ENCODE measurements at regions not wholly inside any gene's neighbourhood (a gene's known extent, or its start where the extent isn't known, plus 50 kb on each side); places are given as distances from the start of the nearest gene placed in this dataset.
A peak's percentile ranks its signal among the peaks of the same experiment; 100 is the strongest.
"Not testable (repeated sequence)": the region's sequence is repeated elsewhere in the genome, so short reads cannot be mapped to it uniquely, and the experiment has no call there.

DNA sequence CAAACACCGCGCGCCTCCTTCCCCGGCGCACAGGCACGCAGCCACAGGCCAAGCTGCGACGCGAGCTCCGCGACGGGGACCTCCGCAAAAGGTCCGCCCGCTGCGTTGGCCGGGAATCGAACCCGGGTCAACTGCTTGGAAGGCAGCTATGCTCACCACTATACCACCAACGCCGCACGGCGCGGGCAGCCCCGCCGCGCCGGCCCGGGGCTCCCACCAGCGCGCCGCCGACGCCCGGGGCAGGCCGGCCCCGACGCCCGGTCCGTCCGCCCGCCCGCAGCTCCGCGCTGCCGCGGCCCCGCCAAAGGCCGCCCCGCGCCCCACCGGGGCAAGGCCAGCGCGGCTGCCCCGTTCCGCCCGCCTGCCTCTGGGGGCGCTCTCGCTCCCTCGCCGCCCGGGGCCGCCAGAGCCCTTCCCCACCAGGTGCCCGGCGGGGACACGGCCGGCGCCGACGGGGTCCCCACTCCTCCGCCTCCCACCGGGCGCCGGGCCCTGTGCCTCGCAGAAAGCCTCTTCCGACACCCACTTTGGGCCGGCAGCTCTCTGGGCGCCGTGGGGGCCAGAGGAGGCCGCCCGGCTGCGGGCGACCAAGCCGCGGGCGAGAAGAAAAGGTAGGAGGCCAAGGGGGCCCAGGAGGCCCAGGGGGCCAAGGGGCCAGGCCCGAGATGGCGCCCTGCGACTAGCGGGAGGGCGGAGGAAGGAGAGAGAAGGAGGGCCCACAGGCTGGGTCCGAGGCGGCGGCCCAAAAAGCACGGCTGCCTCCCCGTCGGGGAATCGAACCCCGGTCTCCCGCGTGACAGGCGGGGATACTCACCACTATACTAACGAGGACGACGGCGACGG is 50.2 kb upstream of the FCGR2A start:
- intact Hi-C loops (cut with DNase I; ENCODE audit: low total_unique reads); H3K4me1 ChIP-seq; H3K9me3 ChIP-seq; H3K4me3 ChIP-seq; DNase-seq; H3K27me3 ChIP-seq; H3K27ac ChIP-seq; H3K36me3 ChIP-seq (ENCODE audit: low read depth, missing control alignments): not testable (repeated sequence)
- no CpG with 5 or more reads among the region's 107 CpGs for WGBS, 2 donors

DNA sequence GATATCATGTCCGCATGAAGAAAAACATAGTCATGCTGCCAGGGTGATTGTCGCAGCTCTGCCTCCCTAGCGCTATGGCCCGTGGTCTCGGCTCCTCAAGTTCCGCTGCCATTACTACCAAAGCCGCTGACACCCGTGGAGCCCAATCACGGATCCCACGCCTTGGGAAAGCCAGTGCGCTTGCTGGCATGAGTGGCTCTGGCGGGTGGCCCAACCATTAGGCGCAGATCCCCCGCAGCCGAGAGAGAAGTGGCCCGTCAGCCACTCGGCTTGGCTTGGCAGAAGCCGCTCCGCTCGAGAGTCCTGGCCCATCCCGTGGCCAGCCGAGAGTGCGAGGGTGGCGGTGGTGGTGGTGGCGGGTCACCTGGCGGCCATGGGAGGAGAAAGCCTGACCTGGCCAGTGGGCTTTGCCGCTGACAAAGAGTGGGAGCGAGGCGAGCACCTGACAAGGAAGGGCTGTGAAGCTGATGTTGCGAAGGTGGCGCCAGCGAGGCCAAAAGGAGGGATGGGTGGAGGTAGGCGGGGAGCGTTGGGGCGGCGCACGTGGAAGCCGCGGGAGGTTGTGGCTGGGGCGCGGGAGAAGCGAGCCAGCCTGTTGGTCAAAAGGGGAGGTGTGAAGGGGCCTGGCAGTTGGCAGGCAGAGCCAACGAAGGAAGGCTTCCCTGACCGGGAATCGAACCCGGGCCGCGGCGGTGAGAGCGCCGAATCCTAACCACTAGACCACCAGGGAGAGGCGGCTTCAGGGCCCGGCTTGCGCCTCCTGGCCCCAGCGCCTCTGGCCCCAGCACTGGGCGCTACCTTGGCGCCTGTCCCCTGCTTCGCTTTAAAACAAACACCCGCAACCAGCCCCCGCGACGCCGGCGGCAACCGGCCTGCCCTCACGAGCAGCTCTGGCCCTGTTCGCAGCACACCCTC is 51.0 kb upstream of the FCGR2A start:
- H3K27me3 ChIP-seq; intact Hi-C loops (cut with DNase I; ENCODE audit: low total_unique reads); H3K36me3 ChIP-seq (ENCODE audit: low read depth, missing control alignments); H3K9me3 ChIP-seq; H3K27ac ChIP-seq; H3K4me3 ChIP-seq; H3K4me1 ChIP-seq; DNase-seq: not testable (repeated sequence)
- WGBS, 2 donors, result 44% methylated on average over 15 of the region's 67 CpGs; no CpG with 5 or more reads in 1 of the 2 donors

DNA sequence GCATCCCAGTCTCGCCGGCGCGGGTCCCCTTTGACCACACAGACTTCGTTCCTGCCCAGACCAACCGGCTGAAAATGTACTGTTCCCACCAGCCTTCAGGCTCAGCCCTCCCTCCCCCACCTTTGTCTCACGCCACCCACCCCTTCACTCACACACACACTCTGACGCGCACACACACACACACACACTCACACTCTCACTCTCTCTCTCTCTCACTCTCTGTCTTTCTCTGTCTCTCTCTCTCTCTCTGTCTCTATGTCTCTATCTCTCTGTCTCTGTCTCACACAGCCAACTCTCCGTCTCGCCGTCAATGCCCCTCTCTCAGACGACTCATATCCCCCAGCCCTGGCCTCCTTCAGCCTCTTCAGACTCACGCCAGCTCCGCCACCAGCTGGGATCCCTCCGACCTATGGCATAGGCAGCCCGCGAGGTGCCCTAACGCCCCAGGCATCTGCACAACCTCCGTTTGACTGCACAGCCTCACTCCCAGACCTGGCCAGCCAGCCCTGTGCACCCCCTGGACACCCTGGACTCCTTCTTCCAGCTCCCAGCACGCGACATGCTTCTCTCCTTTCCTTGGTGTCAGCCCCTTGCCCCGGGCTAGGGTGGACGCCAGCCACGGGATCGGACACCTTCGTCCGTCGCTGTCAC is 53.4 kb upstream of the FCGR2A start:
- WGBS, 2 donors, result no CpG with 5 or more reads among the region's 29 CpGs
- H3K36me3 ChIP-seq (ENCODE audit: low read depth, missing control alignments); H3K9me3 ChIP-seq; H3K27me3 ChIP-seq; DNase-seq; H3K27ac ChIP-seq; H3K4me3 ChIP-seq; H3K4me1 ChIP-seq; intact Hi-C loops (cut with DNase I; ENCODE audit: low total_unique reads): not testable (repeated sequence)

DNA sequence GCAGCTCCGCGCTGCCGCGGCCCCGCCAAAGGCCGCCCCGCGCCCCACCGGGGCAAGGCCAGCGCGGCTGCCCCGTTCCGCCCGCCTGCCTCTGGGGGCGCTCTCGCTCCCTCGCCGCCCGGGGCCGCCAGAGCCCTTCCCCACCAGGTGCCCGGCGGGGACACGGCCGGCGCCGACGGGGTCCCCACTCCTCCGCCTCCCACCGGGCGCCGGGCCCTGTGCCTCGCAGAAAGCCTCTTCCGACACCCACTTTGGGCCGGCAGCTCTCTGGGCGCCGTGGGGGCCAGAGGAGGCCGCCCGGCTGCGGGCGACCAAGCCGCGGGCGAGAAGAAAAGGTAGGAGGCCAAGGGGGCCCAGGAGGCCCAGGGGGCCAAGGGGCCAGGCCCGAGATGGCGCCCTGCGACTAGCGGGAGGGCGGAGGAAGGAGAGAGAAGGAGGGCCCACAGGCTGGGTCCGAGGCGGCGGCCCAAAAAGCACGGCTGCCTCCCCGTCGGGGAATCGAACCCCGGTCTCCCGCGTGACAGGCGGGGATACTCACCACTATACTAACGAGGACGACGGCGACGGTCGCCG is 57.4 kb upstream of the FCGR2A start:
- no CpG with 5 or more reads among the region's 66 CpGs for WGBS, 2 donors
- intact Hi-C loops (cut with DNase I; ENCODE audit: low total_unique reads), result not testable (repeated sequence)

DNA sequence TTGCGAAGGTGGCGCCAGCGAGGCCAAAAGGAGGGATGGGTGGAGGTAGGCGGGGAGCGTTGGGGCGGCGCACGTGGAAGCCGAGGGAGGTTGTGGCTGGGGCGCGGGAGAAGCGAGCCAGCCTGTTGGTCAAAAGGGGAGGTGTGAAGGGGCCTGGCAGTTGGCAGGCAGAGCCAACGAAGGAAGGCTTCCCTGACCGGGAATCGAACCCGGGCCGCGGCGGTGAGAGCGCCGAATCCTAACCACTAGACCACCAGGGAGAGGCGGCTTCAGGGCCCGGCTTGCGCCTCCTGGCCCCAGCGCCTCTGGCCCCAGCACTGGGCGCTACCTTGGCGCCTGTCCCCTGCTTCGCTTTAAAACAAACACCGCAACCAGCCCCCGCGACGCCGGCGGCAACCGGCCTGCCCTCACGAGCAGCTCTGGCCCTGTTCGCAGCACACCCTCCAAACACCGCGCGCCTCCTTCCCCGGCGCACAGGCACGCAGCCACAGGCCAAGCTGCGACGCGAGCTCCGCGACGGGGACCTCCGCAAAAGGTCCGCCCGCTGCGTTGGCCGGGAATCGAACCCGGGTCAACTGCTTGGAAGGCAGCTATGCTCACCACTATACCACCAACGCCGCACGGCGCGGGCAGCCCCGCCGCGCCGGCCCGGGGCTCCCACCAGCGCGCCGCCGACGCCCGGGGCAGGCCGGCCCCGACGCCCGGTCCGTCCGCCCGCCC is 58.1 kb upstream of the FCGR2A start:
- intact Hi-C loops (cut with DNase I; ENCODE audit: low total_unique reads), result not testable (repeated sequence)
- WGBS, 2 donors, result no CpG with 5 or more reads among the region's 79 CpGs

More for the DNA sequence above, 57.4 kb upstream of the FCGR2A start:
- H3K9me3 ChIP-seq; H3K4me3 ChIP-seq; H3K36me3 ChIP-seq (ENCODE audit: low read depth, missing control alignments); H3K27me3 ChIP-seq; H3K27ac ChIP-seq; DNase-seq; H3K4me1 ChIP-seq: not testable (repeated sequence)

DNA sequence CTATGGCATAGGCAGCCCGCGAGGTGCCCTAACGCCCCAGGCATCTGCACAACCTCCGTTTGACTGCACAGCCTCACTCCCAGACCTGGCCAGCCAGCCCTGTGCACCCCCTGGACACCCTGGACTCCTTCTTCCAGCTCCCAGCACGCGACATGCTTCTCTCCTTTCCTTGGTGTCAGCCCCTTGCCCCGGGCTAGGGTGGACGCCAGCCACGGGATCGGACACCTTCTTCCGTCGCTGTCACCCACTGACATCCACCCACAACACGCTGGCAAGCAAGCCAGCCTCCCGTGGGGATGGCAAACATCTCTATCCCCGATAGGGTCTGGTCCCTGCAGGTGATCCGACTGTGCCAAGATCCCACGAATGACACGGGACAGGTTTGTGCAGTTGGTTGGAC is 60.5 kb upstream of the FCGR2A start:
- H3K27me3 ChIP-seq; H3K4me3 ChIP-seq; H3K9me3 ChIP-seq; intact Hi-C loops (cut with DNase I; ENCODE audit: low total_unique reads); H3K27ac ChIP-seq; H3K36me3 ChIP-seq (ENCODE audit: low read depth, missing control alignments); H3K4me1 ChIP-seq: not testable (repeated sequence)
- WGBS, 2 donors, result 68 to 73% methylated on average over 12 to 13 of the region's 18 CpGs
- peak; percentile 24 for DNase-seq

More for the DNA sequence above, 58.1 kb upstream of the FCGR2A start:
- not testable (repeated sequence) for H3K4me3 ChIP-seq; H3K27ac ChIP-seq; H3K4me1 ChIP-seq; H3K9me3 ChIP-seq; H3K27me3 ChIP-seq; H3K36me3 ChIP-seq (ENCODE audit: low read depth, missing control alignments); DNase-seq

DNA sequence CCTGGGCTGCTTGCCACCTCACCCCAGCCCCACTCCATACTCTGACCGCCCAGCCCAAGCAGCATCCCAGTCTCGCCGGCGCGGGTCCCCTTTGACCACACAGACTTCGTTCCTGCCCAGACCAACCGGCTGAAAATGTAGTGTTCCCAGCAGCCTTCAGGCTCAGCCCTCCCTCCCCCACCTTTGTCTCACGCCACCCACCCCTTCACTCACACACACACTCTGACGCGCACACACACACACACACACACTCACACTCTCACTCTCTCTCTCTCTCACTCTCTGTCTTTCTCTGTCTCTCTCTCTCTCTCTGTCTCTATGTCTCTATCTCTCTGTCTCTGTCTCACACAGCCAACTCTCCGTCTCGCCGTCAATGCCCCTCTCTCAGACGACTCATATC is 61.0 kb upstream of the FCGR2A start:
- H3K4me1 ChIP-seq; H3K36me3 ChIP-seq (ENCODE audit: low read depth, missing control alignments); H3K9me3 ChIP-seq; intact Hi-C loops (cut with DNase I; ENCODE audit: low total_unique reads); H3K4me3 ChIP-seq; H3K27me3 ChIP-seq; DNase-seq; H3K27ac ChIP-seq: not testable (repeated sequence)
- WGBS, 2 donors, result no CpG with 5 or more reads among the region's 14 CpGs

Data from testis (tissue), 2 donors.